ENCODE measurements at regions not wholly inside any gene's neighbourhood (a gene's known extent, or its start where the extent isn't known, plus 50 kb on each side); places are given as distances from the start of the nearest gene placed in this dataset.

DNA sequence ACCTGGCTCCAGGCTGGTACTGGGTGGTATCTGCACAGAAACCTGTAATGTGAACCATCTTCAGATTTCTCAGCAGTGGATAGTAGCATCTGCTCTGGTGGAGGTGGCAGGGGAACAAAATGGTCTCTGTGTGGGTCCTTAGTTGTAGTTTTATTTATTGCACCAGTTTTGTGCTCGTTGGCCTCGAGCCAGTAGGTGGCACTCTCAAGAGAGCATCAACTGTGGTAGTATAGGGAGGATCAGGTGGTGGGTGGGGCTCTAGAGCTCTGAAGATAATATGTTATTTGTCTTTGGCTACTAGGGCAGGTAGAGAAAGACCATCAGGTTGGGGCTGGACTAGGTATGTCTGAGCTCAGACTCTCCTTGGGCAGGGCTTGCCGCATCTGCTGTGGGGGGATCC is 254.0 kb upstream of the GPR149 start:
- no peak overlapping the region for H3K4me2 ChIP-seq
- H3K79me2 ChIP-seq = no peaks in the 10 kb centered on the region
- no peaks in the 10 kb centered on the region for H4K20me1 ChIP-seq (ENCODE audit: insufficient read depth, poor library complexity, severe bottlenecking)
- no peaks in the 10 kb centered on the region for H3K9me2 ChIP-seq (replicated peaks; ENCODE audit: insufficient read depth)
- TF ChIP-seq, protein P1, sequence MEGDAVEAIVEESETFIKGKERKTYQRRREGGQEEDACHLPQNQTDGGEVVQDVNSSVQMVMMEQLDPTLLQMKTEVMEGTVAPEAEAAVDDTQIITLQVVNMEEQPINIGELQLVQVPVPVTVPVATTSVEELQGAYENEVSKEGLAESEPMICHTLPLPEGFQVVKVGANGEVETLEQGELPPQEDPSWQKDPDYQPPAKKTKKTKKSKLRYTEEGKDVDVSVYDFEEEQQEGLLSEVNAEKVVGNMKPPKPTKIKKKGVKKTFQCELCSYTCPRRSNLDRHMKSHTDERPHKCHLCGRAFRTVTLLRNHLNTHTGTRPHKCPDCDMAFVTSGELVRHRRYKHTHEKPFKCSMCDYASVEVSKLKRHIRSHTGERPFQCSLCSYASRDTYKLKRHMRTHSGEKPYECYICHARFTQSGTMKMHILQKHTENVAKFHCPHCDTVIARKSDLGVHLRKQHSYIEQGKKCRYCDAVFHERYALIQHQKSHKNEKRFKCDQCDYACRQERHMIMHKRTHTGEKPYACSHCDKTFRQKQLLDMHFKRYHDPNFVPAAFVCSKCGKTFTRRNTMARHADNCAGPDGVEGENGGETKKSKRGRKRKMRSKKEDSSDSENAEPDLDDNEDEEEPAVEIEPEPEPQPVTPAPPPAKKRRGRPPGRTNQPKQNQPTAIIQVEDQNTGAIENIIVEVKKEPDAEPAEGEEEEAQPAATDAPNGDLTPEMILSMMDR (IDR thresholded peaks at IDR 0.05; ENCODE audit: poor library complexity) = no peak
- TF ChIP-seq EZH2 (IDR thresholded peaks at IDR 0.05; ENCODE audit: borderline replicate concordance) (no peak), EZH2phosphoT487 (IDR thresholded peaks at IDR 0.05; ENCODE audit: low read depth, severe bottlenecking, unreplicated experiment) (no peak)
- WGBS (ENCODE audit: low lambda C conversion rate, missing lambda C conversion rate) = 83% methylated on average over 3 of the region's 3 CpGs
- H2AFZ ChIP-seq = no peak overlapping the region
- no peak overlapping the region for H3K4me3 ChIP-seq
- no peak overlapping the region for H3K27ac ChIP-seq
- H3K9me3 ChIP-seq (ENCODE audit: low read depth) = no peaks in the 10 kb centered on the region
- H3K27me3 ChIP-seq = no peaks in the 10 kb centered on the region
- no peaks in the 10 kb centered on the region for H3K36me3 ChIP-seq (replicated peaks; ENCODE audit: insufficient read depth, low read depth)
- no peak for DNase-seq (ENCODE audit: low spot score)
- no peaks in the 10 kb centered on the region for H3K4me1 ChIP-seq (ENCODE audit: insufficient read depth)

DNA sequence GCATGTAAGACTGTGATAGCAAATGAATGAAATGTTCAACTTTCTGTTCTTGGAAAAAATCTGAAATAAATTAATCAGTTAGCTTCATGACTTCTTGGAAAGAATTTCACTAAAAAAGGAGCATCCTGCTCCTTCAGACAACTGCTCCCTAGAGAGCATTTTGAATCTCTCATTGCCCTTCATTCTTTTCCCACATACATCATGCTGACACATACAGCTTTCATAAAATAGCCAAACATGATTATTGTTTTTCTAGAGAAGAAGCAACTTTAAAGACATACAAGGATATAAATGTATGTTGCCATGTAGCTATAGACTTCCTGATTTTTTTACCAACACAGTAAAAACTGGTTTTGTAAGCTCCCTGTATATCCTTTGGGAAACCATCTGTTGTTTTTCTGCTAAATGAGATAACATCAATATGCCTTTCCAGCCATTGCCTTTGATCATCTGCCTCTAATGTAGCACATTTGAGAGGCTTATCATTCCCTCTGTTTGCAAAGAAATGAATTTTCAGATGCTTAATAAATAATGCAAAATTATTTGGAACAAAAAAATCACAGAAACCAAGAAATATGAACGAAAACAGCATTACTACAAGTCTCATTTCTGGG is 248.2 kb upstream of the GPR149 start:
- DNase-seq (ENCODE audit: low spot score) = no peak
- WGBS (ENCODE audit: low lambda C conversion rate, missing lambda C conversion rate) = 85% methylated on average over 1 of the region's 1 CpG
- Histone ChIP-seq H3K4me2 (no peak overlapping the region), H3K9me2 (replicated peaks; ENCODE audit: insufficient read depth) (no peaks in the 10 kb centered on the region), H3K27ac (no peak overlapping the region), H3K27me3 (no peaks in the 10 kb centered on the region), H3K79me2 (no peaks in the 10 kb centered on the region), H4K20me1 (ENCODE audit: insufficient read depth, poor library complexity, severe bottlenecking) (no peaks in the 10 kb centered on the region), H3K36me3 (replicated peaks; ENCODE audit: insufficient read depth, low read depth) (no peaks in the 10 kb centered on the region), H3K9me3 (ENCODE audit: low read depth) (no peaks in the 10 kb centered on the region), H3K4me1 (ENCODE audit: insufficient read depth) (no peaks in the 10 kb centered on the region), H2AFZ (no peak overlapping the region), H3K4me3 (no peak overlapping the region)
- no peak for TF ChIP-seq EZH2 (IDR thresholded peaks at IDR 0.05; ENCODE audit: borderline replicate concordance)
- TF ChIP-seq, protein P1 (IDR thresholded peaks at IDR 0.05; ENCODE audit: poor library complexity) = no peak
- no peak for TF ChIP-seq EZH2phosphoT487 (IDR thresholded peaks at IDR 0.05; ENCODE audit: low read depth, severe bottlenecking, unreplicated experiment)

DNA sequence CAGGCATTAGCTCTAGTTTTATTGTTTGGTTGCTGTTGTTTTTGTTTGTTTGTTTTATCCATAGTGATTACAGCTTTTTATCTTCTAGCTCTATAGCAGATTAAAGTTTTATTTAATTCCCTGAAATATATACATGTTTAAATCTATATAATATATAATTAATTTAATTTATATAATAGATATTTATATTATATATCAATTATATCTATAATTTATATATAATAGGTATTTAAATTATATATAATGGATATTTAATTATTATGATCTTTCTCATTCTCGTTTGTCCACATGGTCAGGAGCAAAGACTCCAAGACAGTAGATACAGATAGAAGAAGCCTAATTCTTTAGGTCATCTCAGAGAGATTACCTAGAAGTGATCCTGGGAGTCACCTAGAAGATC is 238.8 kb upstream of the GPR149 start:
- no peaks in the 10 kb centered on the region for H3K4me1 ChIP-seq (ENCODE audit: insufficient read depth)
- H3K9me3 ChIP-seq (ENCODE audit: low read depth) = no peaks in the 10 kb centered on the region
- H3K79me2 ChIP-seq = no peaks in the 10 kb centered on the region
- no peak for DNase-seq (ENCODE audit: low spot score)
- H3K4me3 ChIP-seq = no peak overlapping the region
- no peaks in the 10 kb centered on the region for H3K27me3 ChIP-seq
- no peak overlapping the region for H3K27ac ChIP-seq
- no peak overlapping the region for H2AFZ ChIP-seq
- no peak overlapping the region for H3K4me2 ChIP-seq
- no peaks in the 10 kb centered on the region for H3K9me2 ChIP-seq (replicated peaks; ENCODE audit: insufficient read depth)
- H3K36me3 ChIP-seq (replicated peaks; ENCODE audit: insufficient read depth, low read depth) = no peaks in the 10 kb centered on the region
- TF ChIP-seq, protein P1 (IDR thresholded peaks at IDR 0.05; ENCODE audit: poor library complexity) = no peak
- TF ChIP-seq EZH2 (IDR thresholded peaks at IDR 0.05; ENCODE audit: borderline replicate concordance) (no peak), EZH2phosphoT487 (IDR thresholded peaks at IDR 0.05; ENCODE audit: low read depth, severe bottlenecking, unreplicated experiment) (no peak)
- WGBS (ENCODE audit: low lambda C conversion rate, missing lambda C conversion rate) = 89% methylated on average over 1 of the region's 1 CpG
- H4K20me1 ChIP-seq (ENCODE audit: insufficient read depth, poor library complexity, severe bottlenecking) = no peaks in the 10 kb centered on the region

Data from hepatocyte (in vitro differentiated cells).